GM21360 (cell line): ENCODE measurements at regions not wholly inside any gene's neighbourhood (a gene's known extent, or its start where the extent isn't known, plus 50 kb on each side); places are given as distances from the start of the nearest gene placed in this dataset.

Experiments used
- ATAC-seq: cut with Tn5 transposase; IDR thresholded peaks from one replicate; pipeline ENCODE4 v1.9.1; 2021; ENCODE audit warnings: mild to moderate bottlenecking, moderate library complexity; ENCODE audit not compliant: unreplicated experiment

DNA sequence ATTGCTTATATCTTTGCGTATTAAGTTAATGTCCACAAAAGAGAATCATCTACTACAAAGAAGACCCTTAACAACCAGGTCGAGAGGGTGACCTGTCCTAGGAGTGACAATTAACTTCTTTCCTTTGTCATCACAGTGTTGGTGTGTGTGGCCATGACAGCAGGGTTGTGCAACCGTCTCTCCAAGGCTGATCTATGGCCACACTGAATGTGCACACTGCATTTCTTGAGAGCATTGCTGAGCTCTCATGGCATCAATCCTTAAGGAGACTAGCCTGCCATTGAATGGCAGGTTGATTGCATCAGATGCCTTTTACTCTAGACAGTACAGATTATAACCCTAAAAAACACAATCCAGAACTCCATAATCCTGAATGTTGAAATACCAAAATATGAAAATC lies 86.5 kb upstream of the OLFM3 start:
- ATAC-seq, result no peak

GRCh38 chr1:102074874-102075273 lies 78.1 kb upstream of the OLFM3 start:
- no peak for ATAC-seq

DNA sequence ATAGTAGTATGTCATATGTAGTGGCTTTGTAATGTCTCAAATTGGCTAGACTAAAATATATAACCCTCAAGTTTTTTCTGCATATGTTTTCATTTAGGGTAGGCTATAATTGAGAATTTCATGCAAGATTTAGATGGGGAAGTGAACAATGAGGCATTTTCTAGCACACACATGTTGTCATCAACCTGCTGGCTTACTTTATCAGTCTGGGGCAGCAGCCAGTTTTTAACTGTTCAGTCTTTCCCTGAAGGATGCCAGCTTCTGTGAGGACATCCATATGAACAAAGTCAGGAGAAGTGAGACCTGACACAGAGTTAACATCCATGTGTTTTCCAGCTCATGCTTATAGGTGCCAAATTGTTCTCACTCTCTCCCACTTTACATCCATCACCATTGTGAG lies 74.7 kb upstream of the OLFM3 start:
- no peak for ATAC-seq

DNA sequence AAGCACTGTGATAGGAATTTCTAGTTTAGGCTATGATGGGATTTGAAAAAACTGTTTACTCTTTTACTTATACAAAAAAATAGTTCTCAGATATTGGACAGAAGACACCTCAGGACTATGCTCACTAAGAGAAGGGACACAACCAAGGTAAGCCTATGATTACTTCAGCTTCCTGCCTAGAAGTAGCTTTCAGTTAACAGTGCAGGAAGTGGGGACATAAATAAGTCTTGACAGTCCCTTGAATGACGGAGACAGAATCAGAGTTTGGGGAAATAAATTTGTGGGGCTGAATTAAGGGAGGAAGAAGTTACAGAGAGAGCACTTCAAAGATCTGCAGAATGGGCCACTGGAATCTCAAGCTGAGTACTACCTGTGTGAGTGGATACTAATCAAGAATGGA lies 53.8 kb upstream of the OLFM3 start:
- no peak for ATAC-seq

GRCh38 chr1:102047724-102048123 lies 51.0 kb upstream of the OLFM3 start:
- ATAC-seq, result no peak
